MV-4-11 (cell line): ENCODE measurements at regions not wholly inside any gene's neighbourhood (a gene's known extent, or its start where the extent isn't known, plus 50 kb on each side); places are given as distances from the start of the nearest gene placed in this dataset.

Experiments
- DNase-seq: peaks from one replicate; lab custom pipeline; 2025; lab: John Stamatoyannopoulos, UW

DNA sequence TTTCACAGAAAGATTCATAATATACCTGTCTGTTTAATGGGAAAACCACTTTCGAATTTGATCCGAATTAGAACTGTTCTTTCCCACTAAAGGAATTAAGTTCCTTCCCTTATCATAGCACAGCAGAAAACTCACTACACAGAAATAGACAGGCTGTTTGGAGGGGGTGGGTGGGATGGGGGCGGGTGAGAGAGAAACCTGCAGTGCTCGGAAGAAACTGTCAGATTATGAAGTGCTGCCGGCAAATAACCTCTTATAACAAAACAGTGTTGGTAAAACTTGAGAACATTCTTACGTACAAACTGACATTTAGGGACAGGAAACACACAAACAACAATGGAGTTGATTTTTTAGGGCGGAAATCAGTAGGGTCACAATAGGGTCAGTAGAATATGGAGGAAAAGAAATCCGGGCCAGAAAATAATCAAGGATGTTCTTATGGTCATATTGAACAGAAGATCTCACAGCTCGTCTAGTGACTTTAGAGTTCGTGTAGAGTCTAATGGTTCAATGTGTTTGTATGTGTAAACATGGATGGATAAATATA lies 756.0 kb upstream of the LRATD1 start:
- no peak for DNase-seq

DNA sequence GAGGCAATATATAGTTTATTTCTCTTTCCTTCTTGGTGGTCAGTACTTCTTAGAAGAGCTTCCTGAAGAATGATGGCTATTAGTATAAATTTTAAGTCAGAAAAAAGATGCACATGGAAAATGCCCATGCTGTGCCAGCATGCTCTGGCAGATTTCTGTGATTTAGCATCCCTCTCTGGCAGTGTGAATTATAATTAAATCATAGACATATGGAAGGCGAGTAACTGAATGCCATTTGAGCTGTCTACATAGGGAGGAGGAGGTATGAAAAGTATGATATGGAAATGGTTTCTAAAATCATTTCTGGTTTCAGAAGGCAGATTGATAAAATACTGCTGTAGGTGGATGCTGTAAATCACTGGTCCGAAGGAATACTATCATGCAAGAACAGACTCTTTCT lies 754.9 kb upstream of the LRATD1 start:
- no peak for DNase-seq

GRCh38 chr2:13884291-13884976 lies 748.1 kb upstream of the LRATD1 start:
- no peak for DNase-seq

GRCh38 chr2:13901526-13901925 lies 731.0 kb upstream of the LRATD1 start:
- no peak for DNase-seq

- no peak for DNase-seq
These were observed 726.7 kb upstream of the LRATD1 start for GRCh38 chr2:13905831-13906230.

DNA sequence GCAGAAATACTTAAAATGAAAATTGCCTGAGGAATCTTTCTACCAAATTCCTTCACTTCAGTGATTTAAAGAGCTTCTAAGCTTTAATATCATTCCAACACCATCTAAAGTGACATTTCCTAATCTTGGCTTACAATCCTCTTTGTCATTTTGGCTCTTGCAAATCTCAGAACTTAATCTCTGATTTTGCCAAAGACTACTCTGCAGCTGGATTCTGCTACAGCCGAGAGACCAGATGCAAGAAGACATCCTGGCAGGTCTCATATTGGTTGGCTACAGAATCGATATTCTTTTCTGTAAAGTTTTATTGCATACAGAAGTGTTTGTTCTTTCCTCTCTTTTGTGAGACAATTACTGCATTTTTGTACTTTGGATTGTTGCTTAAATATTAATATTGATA lies 716.5 kb upstream of the LRATD1 start:
- DNase-seq = no peak

- DNase-seq = no peak
These were observed 714.6 kb upstream of the LRATD1 start for GRCh38 chr2:13917958-13918357.

DNA sequence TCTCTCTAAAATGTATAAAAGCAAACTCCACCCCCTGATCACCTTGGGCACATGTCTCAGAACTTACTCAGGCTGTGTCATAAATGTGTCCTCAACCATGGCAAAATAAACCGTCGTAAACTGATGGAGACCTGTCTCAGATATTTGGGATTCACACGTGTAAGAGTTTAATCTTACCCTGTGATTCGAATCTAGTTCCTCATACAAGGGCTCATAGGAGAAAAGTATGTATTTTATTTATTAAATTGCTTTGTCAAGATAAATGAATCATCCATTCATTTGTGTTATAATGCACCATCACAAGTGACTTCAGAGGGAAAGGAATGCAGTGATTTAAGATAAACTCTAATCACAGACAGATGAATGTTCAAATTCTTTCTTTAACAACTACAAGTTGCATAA lies 712.5 kb upstream of the LRATD1 start:
- no peak for DNase-seq

- no peak for DNase-seq
These were observed 711.3 kb upstream of the LRATD1 start for GRCh38 chr2:13921245-13921644.

- DNase-seq = no peak
These were observed 708.7 kb upstream of the LRATD1 start for GRCh38 chr2:13923823-13924222.

DNA sequence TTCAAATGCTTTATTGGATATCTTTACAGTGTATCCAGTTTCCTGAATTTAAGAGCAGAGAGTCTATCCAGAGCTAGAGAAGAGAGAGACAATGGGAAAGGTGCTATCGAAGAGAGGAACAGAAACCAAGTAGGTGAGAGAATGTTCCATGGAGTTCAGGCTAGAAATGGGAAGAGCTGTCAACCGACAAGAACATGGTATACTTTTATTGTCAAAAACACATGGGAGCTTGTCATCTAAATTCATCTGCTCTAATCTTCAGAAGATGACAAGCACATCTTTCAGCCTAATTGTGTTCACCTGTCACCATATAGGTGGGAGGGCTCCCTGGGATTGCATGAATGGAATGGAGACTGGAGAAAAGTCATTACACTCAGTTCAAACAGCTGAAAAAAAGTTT lies 690.4 kb upstream of the LRATD1 start:
- DNase-seq = no peak

- no peak for DNase-seq
These were observed 681.8 kb upstream of the LRATD1 start for GRCh38 chr2:13950761-13951160.

DNA sequence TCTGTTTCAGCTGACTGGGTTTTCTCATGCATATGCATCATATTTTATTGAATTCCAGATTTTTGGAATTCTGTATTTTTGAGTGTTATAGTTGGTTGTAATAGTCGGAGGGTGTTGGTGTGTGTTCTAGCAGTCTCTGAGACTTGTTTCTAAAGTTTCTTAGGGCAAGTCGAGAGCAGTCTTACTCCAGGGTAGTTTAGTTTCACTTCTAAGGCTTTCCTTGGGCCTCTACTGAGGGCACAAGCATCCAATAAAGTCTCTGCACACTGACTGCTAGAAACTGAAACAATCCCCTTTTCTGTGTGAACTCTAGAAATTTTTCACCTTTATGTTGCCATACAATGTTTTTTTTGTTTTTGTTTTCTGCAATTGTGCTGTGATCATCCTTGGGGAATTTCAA lies 663.7 kb upstream of the LRATD1 start:
- no peak for DNase-seq

DNA sequence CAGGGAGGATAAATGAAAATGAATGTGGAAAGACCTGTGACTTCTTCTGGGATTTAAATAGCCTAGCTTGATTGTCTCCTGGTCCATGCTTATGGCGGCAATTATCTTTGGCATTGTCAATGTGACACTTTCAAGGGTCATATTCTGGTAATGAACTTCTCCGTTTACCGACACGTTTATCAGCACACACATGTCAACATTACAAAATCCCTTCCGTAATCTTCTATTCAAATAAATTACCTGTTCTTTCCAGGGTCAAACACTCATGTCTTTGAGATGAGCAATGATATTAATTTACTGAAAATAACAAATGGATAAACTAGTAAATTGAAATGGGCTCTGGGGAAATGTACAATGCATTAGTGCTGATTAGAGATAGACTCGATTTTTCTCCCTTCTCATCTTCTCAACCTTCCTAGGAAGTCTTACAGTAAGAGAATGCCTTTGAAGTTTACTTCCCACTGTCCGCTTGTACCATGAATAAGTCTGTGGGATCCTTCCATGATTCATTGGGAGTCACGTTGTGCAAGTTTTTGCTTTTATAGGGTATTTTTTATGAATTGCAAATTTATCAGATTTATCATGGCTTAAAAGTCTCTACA lies 646.3 kb upstream of the LRATD1 start:
- DNase-seq = no peak

- no peak for DNase-seq
These were observed 636.0 kb upstream of the LRATD1 start for GRCh38 chr2:13996527-13996926.

DNA sequence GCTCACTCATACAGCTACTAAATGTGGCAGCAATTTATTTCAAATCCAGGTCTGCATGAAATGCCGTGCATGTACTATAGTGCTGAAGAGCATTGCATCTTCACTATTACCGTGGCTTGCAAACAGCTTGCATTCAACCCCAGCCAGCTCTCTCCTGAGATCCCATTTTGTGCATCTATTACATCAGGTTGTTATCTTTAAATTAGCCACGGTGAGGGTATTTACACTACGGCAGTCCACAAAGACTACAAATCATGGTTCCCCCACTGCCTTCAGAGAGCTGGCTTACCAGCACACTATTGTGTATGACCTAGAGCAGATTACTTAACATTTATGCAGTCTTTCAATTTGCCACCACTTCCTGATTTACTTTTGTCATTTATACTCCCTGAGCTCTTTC lies 621.3 kb upstream of the LRATD1 start:
- no peak for DNase-seq

- DNase-seq = no peak
These were observed 617.3 kb upstream of the LRATD1 start for GRCh38 chr2:14015113-14015630.

- DNase-seq = no peak
These were observed 616.1 kb upstream of the LRATD1 start for GRCh38 chr2:14016289-14016955.

GRCh38 chr2:14018620-14019019 lies 613.9 kb upstream of the LRATD1 start:
- DNase-seq = no peak

GRCh38 chr2:14023558-14023957 lies 609.0 kb upstream of the LRATD1 start:
- no peak for DNase-seq

- DNase-seq = no peak
These were observed 593.4 kb upstream of the LRATD1 start for GRCh38 chr2:14039134-14039533.

DNA sequence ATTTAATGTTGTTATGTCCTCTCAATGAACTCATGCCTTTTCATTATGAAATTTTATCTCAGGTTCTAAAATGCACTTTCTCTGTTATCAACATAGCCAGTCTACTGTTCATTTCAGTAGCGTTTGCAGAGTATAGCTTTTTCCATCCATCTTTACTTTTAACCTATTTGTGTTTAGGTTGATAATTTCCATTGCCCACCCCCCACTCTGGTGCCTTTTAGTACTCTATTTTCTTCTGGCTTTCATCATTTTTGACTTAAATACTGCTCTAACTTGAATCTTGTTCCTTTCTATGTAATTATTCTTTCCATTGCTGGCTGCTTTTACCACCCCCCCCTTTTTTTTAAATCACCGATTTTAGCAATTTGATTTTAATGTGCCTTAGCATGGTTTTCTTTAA lies 585.0 kb upstream of the LRATD1 start:
- no peak for DNase-seq

DNA sequence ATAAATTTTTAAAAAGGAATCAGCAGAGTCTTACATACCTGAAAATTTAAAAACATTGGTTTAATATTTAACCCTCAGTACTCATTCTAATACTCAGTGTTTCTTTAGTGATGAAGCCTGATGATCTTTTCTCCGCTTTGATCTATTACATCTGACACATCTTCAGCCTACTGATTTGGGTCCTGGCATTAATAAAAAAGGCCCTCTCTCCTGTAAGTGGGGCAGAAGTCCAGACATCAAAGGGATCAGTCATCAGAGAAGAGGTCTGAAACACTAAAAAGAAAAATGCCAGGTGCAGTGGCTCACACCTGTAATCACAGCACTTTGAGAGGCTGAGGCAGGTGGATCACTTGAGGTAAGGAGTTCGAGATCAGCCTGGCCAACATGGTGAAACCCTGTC lies 581.1 kb upstream of the LRATD1 start:
- no peak for DNase-seq
